ENCODE measurements at regions not wholly inside any gene's neighbourhood (a gene's known extent, or its start where the extent isn't known, plus 50 kb on each side); places are given as distances from the start of the nearest gene placed in this dataset.

GRCh38 chr9:103881419-103881818 lies 212.7 kb upstream of the SMC2 start:
- DNase-seq (ENCODE audit: low spot score) (no peak), ATAC-seq (no peak)
- TF ChIP-seq EZH2 (IDR thresholded peaks at IDR 0.05; ENCODE audit: low read depth, unreplicated experiment) (no peak), ZNF114 (CRISPR knock-in tag; IDR thresholded peaks at IDR 0.05) (no peak), JUNB (IDR thresholded peaks at IDR 0.05; ENCODE audit: unreplicated experiment) (no peak), POLR2AphosphoS5 (IDR thresholded peaks at IDR 0.05; ENCODE audit: low read depth) (no peak), ZNF331 (CRISPR knock-in tag; IDR thresholded peaks at IDR 0.05; ENCODE audit: low read depth) (no peak), EZH2phosphoT487 (IDR thresholded peaks at IDR 0.05; ENCODE audit: unreplicated experiment) (no peak), STAT1 (IDR thresholded peaks at IDR 0.05; ENCODE audit: unreplicated experiment) (no peak), NANOG (IDR thresholded peaks at IDR 0.05; ENCODE audit: borderline replicate concordance) (no peak), CREB1 (CRISPR knock-in tag; IDR thresholded peaks at IDR 0.05; ENCODE audit: low read depth) (no peak)
- TF ChIP-seq, protein P1, sequence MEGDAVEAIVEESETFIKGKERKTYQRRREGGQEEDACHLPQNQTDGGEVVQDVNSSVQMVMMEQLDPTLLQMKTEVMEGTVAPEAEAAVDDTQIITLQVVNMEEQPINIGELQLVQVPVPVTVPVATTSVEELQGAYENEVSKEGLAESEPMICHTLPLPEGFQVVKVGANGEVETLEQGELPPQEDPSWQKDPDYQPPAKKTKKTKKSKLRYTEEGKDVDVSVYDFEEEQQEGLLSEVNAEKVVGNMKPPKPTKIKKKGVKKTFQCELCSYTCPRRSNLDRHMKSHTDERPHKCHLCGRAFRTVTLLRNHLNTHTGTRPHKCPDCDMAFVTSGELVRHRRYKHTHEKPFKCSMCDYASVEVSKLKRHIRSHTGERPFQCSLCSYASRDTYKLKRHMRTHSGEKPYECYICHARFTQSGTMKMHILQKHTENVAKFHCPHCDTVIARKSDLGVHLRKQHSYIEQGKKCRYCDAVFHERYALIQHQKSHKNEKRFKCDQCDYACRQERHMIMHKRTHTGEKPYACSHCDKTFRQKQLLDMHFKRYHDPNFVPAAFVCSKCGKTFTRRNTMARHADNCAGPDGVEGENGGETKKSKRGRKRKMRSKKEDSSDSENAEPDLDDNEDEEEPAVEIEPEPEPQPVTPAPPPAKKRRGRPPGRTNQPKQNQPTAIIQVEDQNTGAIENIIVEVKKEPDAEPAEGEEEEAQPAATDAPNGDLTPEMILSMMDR (conservative IDR thresholded peaks at IDR 0.05; ENCODE audit: low read depth in 2 of 2) = no peak
- TF ChIP-seq, protein P2, sequence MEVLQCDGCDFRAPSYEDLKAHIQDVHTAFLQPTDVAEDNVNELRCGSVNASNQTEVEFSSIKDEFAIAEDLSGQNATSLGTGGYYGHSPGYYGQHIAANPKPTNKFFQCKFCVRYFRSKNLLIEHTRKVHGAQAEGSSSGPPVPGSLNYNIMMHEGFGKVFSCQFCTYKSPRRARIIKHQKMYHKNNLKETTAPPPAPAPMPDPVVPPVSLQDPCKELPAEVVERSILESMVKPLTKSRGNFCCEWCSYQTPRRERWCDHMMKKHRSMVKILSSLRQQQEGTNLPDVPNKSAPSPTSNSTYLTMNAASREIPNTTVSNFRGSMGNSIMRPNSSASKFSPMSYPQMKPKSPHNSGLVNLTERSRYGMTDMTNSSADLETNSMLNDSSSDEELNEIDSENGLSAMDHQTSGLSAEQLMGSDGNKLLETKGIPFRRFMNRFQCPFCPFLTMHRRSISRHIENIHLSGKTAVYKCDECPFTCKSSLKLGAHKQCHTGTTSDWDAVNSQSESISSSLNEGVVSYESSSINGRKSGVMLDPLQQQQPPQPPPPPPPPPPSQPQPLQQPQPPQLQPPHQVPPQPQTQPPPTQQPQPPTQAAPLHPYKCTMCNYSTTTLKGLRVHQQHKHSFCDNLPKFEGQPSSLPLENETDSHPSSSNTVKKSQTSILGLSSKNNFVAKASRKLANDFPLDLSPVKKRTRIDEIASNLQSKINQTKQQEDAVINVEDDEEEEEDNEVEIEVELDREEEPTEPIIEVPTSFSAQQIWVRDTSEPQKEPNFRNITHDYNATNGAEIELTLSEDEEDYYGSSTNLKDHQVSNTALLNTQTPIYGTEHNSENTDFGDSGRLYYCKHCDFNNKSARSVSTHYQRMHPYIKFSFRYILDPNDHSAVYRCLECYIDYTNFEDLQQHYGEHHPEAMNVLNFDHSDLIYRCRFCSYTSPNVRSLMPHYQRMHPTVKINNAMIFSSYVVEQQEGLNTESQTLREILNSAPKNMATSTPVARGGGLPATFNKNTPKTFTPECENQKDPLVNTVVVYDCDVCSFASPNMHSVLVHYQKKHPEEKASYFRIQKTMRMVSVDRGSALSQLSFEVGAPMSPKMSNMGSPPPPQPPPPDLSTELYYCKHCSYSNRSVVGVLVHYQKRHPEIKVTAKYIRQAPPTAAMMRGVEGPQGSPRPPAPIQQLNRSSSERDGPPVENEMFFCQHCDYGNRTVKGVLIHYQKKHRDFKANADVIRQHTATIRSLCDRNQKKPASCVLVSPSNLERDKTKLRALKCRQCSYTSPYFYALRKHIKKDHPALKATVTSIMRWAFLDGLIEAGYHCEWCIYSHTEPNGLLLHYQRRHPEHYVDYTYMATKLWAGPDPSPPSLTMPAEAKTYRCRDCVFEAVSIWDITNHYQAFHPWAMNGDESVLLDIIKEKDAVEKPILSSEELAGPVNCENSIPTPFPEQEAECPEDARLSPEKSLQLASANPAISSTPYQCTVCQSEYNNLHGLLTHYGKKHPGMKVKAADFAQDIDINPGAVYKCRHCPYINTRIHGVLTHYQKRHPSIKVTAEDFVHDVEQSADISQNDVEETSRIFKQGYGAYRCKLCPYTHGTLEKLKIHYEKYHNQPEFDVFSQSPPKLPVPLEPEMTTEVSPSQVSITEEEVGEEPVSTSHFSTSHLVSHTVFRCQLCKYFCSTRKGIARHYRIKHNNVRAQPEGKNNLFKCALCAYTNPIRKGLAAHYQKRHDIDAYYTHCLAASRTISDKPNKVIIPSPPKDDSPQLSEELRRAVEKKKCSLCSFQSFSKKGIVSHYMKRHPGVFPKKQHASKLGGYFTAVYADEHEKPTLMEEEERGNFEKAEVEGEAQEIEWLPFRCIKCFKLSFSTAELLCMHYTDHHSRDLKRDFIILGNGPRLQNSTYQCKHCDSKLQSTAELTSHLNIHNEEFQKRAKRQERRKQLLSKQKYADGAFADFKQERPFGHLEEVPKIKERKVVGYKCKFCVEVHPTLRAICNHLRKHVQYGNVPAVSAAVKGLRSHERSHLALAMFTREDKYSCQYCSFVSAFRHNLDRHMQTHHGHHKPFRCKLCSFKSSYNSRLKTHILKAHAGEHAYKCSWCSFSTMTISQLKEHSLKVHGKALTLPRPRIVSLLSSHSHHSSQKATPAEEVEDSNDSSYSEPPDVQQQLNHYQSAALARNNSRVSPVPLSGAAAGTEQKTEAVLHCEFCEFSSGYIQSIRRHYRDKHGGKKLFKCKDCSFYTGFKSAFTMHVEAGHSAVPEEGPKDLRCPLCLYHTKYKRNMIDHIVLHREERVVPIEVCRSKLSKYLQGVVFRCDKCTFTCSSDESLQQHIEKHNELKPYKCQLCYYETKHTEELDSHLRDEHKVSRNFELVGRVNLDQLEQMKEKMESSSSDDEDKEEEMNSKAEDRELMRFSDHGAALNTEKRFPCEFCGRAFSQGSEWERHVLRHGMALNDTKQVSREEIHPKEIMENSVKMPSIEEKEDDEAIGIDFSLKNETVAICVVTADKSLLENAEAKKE (CRISPR knock-in tag; IDR thresholded peaks at IDR 0.05) = no peak
- TF ChIP-seq, protein P3, sequence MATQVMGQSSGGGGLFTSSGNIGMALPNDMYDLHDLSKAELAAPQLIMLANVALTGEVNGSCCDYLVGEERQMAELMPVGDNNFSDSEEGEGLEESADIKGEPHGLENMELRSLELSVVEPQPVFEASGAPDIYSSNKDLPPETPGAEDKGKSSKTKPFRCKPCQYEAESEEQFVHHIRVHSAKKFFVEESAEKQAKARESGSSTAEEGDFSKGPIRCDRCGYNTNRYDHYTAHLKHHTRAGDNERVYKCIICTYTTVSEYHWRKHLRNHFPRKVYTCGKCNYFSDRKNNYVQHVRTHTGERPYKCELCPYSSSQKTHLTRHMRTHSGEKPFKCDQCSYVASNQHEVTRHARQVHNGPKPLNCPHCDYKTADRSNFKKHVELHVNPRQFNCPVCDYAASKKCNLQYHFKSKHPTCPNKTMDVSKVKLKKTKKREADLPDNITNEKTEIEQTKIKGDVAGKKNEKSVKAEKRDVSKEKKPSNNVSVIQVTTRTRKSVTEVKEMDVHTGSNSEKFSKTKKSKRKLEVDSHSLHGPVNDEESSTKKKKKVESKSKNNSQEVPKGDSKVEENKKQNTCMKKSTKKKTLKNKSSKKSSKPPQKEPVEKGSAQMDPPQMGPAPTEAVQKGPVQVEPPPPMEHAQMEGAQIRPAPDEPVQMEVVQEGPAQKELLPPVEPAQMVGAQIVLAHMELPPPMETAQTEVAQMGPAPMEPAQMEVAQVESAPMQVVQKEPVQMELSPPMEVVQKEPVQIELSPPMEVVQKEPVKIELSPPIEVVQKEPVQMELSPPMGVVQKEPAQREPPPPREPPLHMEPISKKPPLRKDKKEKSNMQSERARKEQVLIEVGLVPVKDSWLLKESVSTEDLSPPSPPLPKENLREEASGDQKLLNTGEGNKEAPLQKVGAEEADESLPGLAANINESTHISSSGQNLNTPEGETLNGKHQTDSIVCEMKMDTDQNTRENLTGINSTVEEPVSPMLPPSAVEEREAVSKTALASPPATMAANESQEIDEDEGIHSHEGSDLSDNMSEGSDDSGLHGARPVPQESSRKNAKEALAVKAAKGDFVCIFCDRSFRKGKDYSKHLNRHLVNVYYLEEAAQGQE (IDR thresholded peaks at IDR 0.05; ENCODE audit: unreplicated experiment) = no peak
- TF ChIP-seq, protein P4, sequence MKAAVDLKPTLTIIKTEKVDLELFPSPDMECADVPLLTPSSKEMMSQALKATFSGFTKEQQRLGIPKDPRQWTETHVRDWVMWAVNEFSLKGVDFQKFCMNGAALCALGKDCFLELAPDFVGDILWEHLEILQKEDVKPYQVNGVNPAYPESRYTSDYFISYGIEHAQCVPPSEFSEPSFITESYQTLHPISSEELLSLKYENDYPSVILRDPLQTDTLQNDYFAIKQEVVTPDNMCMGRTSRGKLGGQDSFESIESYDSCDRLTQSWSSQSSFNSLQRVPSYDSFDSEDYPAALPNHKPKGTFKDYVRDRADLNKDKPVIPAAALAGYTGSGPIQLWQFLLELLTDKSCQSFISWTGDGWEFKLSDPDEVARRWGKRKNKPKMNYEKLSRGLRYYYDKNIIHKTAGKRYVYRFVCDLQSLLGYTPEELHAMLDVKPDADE (IDR thresholded peaks at IDR 0.05) = no peak
- H3K4me2 ChIP-seq = no peak overlapping the region
- no peak overlapping the region for H3K27ac ChIP-seq (ENCODE audit: low read depth)
- H3K4me3 ChIP-seq = no peak overlapping the region
- H4K20me1 ChIP-seq (replicated peaks; ENCODE audit: insufficient read depth) = no peaks in the 10 kb centered on the region
- no peaks in the 10 kb centered on the region for H3K79me2 ChIP-seq (replicated peaks; ENCODE audit: insufficient read depth)
- H3K27me3 ChIP-seq (ENCODE audit: insufficient read depth) = no peaks in the 10 kb centered on the region
- Mint-ChIP-seq H3K4me3 (no peak overlapping the region), H3K27me3 (ENCODE audit: insufficient read depth, low read depth, poor library complexity) (no peaks in the 10 kb centered on the region), H3K4me1 (no peaks in the 10 kb centered on the region), H3K27ac (no peak overlapping the region), H3K9me3 (peaks cover 81% of the 10 kb centered on the region), H3K36me3 (ENCODE audit: low read depth) (peaks cover 17% of the 10 kb centered on the region; the same call in 2 of the 3 replicates)
- H2AFZ ChIP-seq = no peak overlapping the region
- no peaks in the 10 kb centered on the region for H3F3A ChIP-seq (replicated peaks; ENCODE audit: low read depth)
- H3K36me3 ChIP-seq (ENCODE audit: insufficient read depth) = peaks cover 8% of the 10 kb centered on the region; the same call in 1 of the 2 replicates
- H3K9me2 ChIP-seq (ENCODE audit: insufficient read depth) = no peaks in the 10 kb centered on the region
- H3K4me1 ChIP-seq (ENCODE audit: insufficient read depth) = no peaks in the 10 kb centered on the region
